ENCODE measurements at regions not wholly inside any gene's neighbourhood (a gene's known extent, or its start where the extent isn't known, plus 50 kb on each side); places are given as distances from the start of the nearest gene placed in this dataset.

GRCh38 chr6:79301290-79301689 lies 66.8 kb upstream of the HMGN3 start:
- TF ChIP-seq, protein P1, sequence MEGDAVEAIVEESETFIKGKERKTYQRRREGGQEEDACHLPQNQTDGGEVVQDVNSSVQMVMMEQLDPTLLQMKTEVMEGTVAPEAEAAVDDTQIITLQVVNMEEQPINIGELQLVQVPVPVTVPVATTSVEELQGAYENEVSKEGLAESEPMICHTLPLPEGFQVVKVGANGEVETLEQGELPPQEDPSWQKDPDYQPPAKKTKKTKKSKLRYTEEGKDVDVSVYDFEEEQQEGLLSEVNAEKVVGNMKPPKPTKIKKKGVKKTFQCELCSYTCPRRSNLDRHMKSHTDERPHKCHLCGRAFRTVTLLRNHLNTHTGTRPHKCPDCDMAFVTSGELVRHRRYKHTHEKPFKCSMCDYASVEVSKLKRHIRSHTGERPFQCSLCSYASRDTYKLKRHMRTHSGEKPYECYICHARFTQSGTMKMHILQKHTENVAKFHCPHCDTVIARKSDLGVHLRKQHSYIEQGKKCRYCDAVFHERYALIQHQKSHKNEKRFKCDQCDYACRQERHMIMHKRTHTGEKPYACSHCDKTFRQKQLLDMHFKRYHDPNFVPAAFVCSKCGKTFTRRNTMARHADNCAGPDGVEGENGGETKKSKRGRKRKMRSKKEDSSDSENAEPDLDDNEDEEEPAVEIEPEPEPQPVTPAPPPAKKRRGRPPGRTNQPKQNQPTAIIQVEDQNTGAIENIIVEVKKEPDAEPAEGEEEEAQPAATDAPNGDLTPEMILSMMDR (IDR thresholded peaks at IDR 0.05) = no peak
- TF ChIP-seq POLR2A (IDR thresholded peaks at IDR 0.05) = no peak
- TF ChIP-seq POLR2AphosphoS5 (IDR thresholded peaks at IDR 0.05) = no peak
